Sciatic nerve (tissue), 2 donors: ENCODE measurements at regions not wholly inside any gene's neighbourhood (a gene's known extent, or its start where the extent isn't known, plus 50 kb on each side); places are given as distances from the start of the nearest gene placed in this dataset.
"Not testable (repeated sequence)": the region's sequence is repeated elsewhere in the genome, so short reads cannot be mapped to it uniquely, and the experiment has no call there.

ENCODE experiments used
- ATAC-seq: fragments of 200-7000 bp; cut with Tn5 transposase; one replicate; pipeline ENCODE4 v1.9.1; 2020; ENCODE audit warnings: mild to moderate bottlenecking, moderate library complexity
- DNase-seq: peaks from one replicate; pipeline ENCODE4 v3.0.0-alpha.2; 2020; ENCODE audit warnings: low spot score
- intact Hi-C: fragments of 100-400 bp; cut with DNase I; formaldehyde crosslinking; loops from one replicate; pipeline ENCODE4 v1.14.2; 2022
- donor health status: DM: no; HTN: no; CAD: no.
- donor health status: DM: no; HTN: no; CAD: no.

DNA sequence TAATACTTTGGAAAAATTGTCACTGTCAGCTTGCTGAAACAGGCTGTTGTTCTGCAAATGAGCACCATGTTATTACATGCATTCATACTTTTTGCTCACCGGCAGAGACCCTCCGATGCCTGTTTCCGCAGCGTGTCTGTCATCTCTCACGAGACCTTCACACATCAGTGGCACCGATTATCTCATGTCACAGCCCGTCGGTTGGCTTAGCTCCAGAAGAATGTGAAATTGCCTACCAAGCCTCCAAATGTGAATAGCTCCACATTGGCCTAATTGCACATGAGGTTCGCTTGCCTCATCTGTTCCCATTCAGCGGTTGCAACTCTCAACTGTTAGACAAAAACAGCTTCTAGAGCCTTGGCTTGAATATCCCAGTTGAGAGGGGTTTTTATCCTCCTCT, 233.0 kb downstream of the ACTR3 start:
- DNase-seq (no peak), ATAC-seq (no peak)
- intact Hi-C loops: no loop called here

DNA sequence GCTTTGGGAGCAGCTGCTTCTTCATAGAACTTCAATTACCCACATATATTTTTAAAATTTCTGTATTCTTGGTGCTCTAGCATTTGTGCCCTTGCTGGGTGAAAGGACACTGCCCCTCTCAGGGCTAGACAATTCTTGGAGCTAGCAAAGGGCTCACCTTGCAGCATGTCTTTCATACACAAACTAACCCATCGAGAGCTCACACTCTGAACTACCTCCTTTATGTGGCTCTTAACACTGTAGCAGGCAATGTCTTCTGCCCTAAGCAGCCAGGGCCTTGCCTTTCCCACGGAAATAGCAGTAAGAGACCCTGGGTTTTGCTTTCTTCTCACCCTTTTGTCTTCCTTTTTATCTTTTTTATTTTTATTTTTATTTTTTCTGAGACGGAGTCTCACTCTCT, 234.0 kb downstream of the ACTR3 start:
- no peak for ATAC-seq
- intact Hi-C loops: no loop called here
- no peak for DNase-seq

DNA sequence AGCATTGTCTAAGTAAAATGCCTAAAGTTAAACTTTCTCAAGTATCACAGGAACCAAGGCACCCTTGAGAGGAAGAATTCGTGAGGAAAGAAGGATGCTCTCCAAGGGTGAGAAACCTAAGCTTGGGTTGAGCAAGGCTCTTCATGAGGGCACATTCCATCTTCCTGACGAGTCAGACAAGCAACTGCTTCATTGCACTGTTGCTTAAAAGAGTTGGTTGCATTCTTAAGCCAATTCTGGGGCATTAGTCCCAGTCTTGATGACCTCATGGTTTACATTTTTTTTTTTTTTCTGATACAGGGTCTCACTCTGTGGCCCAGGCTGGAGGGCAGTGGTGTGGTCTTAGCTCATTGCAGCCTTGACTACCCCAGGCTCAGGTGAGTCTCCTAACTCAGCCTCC, 237.5 kb downstream of the ACTR3 start:
- ATAC-seq (no peak), DNase-seq (no peak)
- intact Hi-C loops: no loop called here

DNA sequence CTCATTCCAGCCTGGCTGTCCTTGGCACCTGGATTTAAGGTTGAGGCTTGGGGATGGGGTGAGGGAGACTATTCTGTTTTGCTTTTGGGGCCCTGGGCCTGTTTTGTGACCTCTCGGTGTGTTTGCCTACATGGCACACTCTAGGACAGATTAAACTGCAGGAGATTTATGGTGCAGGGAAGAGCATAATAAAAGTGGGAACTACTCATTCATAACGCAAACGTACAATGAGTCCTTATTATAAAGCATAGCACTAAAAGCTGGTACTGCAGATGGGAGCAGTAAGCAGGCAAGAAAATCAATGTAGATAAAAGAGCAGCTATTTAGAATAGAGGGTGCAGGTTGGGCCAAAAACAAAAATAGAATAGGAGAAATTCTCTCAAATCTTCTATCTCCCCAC, 238.4 kb downstream of the ACTR3 start:
- ATAC-seq (no peak), DNase-seq (no peak)
- intact Hi-C loops: no loop called here

DNA sequence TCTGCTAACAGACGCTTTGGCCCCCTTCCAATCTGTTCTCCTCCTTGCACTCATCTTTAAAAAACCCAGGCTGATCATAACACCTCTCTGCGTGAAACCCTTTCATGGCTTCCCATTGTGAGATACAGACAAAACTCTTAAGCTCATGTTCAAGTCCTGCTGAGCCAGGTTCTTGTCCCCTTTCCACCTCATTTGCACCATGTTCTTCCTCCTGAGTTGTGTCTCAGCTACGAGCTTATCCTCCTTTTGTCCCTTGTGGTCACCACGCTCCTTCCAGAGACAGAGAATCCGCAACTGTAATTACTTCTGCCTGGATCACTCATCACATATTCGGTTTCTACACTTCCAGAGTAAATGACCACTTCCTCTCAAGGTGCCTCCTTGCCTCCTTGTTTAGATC, 238.8 kb downstream of the ACTR3 start:
- intact Hi-C loops: no loop called here

DNA sequence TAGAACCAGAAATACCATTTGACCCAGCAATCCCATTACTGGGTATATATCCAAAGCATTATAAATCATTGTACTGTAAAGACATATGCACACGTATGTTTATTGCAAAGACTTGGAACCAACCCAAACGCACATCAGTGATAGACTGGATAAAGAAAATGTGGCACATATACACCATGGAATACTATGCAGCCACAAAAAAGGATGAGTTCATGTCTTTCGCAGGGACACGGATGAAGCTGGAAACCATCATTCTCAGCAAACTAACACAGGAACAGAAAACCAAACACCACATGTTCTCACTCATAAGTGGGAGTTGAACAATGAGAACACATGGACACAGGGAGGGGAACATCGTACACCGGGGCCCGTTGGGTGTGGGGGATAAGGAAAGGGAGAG, 242.2 kb downstream of the ACTR3 start:
- ATAC-seq, intact Hi-C loops, DNase-seq: not testable (repeated sequence)

More for the DNA sequence above, 238.8 kb downstream of the ACTR3 start:
- no peak for DNase-seq
- ATAC-seq: no peak

DNA sequence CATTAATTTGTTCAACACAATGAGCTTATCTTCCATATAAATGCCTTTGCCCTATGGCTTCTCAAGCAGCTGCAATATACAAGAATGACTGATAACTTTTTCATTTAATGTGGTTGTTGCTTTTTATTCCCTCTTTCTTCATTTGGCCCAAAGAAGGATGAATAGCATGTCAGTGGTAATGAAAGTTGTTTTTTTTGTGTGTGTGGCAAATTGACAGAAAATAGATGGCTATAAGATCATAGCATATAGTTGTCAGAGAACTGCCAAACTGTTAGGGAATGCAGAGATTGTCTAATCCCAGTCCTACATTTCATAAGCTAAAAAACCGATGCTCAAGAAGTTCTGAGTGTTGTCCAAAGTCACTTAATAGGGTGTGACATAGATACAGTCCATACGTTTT, 244.3 kb downstream of the ACTR3 start:
- ATAC-seq (no peak), DNase-seq (no peak)
- intact Hi-C loops: no loop called here

DNA sequence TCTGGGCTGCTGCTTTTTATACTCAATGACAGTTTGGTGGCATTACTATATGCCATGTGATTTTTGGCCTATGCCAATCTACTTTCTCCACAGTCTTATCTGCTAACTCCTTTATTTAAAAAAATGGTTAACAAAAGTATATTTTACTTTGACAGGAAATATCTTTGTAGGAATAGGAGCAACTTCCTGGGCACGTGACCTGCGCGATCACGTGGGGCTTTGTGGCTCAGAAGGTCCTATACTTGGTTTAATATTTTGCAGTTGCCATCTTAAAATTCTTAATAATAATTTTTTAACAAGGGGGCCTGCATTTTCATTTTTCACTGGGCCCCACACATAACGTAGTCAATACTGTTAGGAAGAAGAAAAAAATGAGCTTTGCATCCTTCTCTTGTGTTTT, 249.7 kb downstream of the ACTR3 start:
- no peak for ATAC-seq
- intact Hi-C loops: no loop called here
- DNase-seq: no peak

- no peak for DNase-seq
- intact Hi-C loops: no loop called here
- no peak for ATAC-seq
These were observed 266.6 kb downstream of the ACTR3 start for GRCh38 chr2:114156366-114157056.

- ATAC-seq: no peak
- intact Hi-C loops: no loop called here
- no peak for DNase-seq
These were observed 267.1 kb downstream of the ACTR3 start for GRCh38 chr2:114157057-114157385.

DNA sequence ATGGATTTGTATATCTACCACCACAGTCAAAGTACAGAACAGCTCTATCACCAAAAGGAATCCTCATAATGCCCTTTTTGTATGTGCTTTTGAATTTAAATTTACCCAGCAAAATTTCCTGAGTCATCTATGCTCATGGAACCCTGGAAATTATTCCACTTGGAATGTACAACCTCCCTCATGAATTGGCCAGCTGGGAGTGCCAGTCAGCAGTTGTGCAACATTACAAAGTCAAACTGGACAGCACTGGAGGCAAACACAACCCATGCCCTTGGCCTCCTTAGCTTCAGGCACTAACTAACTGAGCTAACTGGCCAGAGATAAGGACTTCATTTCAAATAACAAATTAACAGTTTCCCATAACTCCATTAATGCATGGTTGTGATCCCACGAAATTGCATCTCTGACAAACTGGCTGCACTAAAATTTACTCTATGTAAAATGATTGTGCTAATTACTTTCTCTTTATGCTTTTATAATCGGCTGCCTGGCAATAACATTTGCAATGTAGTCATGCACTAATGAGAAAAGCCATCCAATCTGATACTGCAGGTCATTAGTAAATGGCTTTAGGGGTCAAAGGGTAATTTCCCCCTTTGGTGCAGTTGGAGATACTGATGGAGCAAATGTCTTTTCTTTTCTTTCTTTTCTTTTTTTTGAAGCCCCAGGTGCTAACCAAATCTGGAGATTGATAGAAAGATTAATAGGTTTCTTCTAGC, 270.5 kb downstream of the ACTR3 start:
- ATAC-seq (peak; percentile 41), DNase-seq (no peak)
- intact Hi-C loops: no loop called here

- intact Hi-C loops: no loop called here
- no peak for DNase-seq
- ATAC-seq: no peak
These were observed 271.5 kb downstream of the ACTR3 start for GRCh38 chr2:114161371-114161770.

DNA sequence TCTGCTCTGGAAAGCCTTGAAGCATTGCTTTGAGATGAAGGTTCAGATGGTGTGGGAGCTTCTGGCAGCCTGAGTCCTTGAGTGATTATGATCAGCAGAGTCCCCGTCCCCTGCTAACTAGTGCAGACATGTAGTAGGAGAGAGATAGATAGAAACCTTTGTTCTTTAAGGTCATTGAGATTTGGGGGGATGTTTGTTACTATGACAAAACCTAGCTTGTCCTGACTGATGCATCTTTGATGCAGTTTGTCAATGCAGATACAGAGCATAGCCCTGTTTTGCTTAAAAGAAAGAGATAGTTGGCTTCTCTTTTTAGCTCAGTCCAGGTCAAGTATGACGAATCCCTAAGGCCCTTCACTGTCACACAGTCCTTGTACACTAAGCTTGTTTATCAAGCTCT, 274.6 kb upstream of the DPP10 start:
- DNase-seq: no peak

DNA sequence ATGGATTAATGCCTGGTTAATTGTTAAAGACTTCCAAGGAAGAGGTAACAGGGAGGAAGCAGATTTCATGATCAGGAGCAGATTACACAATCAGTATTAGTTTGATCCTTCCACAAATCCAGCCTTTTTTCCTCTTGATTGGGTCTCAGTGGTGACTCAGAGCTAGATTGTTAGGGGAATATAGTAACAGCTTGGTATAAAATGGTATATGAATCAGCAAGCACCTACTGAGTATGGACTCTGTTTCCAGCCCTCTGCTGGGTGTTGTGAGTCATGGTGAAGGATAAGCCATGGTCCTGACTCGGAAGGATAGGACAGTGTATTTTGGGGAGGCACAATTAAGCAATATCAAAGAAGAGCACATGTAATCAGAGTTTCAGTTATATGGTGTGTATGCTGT, 272.4 kb upstream of the DPP10 start:
- intact Hi-C loops: no loop called here
- DNase-seq (no peak), ATAC-seq (no peak)

More for the DNA sequence above, 274.6 kb upstream of the DPP10 start:
- intact Hi-C loops: no loop called here
- no peak for ATAC-seq

GRCh38 chr2:114175507-114175906, 266.9 kb upstream of the DPP10 start:
- DNase-seq (no peak), ATAC-seq (no peak)
- intact Hi-C loops: no loop called here

DNA sequence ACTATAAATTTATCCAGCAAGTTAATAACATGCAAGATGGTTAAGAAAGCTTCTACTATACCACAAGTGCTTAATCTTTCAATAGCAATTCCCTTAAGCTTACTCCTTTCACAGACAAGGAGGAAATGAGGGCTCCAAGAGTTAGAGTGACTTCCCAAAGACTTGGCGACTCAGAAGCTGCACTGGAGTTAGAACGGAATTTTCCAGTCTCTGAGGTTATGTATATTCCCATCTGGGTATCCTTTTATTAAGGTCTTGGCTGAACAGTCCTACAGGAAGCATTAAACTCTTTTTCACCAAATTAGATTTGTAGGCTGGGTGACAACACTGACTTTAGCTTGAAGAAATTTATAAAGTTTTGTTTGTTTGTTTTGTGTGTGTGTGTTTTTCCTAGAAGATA, 256.9 kb upstream of the DPP10 start:
- intact Hi-C loops: no loop called here
- ATAC-seq (no peak), DNase-seq (no peak)

DNA sequence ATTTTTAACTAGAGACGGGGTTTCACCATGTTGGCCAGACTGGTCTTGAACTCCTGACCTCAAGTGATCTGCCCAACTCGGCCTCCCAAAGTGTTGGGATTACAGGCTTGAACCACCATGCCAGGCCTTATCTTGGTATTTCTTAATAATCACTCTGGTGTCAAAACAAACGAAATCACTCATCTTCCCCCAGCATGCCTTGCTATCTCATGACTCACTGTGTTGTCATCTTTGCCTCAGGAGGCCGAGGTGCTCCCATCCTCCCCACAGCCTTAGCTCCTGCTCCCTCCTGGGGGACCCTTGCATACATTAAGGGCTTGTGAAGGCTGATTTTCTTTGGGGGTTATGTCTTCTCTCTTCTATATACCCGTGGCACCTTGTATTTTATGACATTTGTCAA, 250.1 kb upstream of the DPP10 start:
- intact Hi-C loops: no loop called here
- no peak for ATAC-seq
- no peak for DNase-seq

GRCh38 chr2:114201781-114202180, 240.7 kb upstream of the DPP10 start:
- ATAC-seq: no peak
- intact Hi-C loops: no loop called here

GRCh38 chr2:114203679-114204078, 238.8 kb upstream of the DPP10 start:
- ATAC-seq (no peak), DNase-seq (no peak)
- intact Hi-C loops: no loop called here

More at GRCh38 chr2:114201781-114202180, 240.7 kb upstream of the DPP10 start:
- no peak for DNase-seq

- DNase-seq (no peak), ATAC-seq (no peak)
- intact Hi-C loops: no loop called here
These were observed 228.6 kb upstream of the DPP10 start for GRCh38 chr2:114213808-114214207.

DNA sequence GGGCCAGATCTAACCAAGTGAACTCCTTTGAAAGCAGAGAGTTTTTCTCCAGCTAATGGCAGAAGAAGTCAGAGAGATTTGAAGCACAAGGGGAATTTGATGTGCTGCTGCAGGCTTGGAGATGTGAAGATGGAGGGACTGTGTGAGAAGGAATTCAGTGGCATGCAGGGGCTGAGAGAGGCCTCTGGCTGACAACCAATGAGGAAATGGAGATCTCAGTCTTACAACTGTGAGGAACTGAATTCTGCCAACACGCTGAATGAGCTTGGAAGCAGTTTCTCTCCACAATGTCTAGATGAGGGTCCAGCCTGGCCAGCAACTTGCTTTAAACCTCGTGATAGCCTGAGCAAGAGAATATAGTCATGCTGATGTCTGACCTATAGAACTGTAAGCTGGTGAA, 224.1 kb upstream of the DPP10 start:
- DNase-seq (no peak), ATAC-seq (no peak)
- intact Hi-C loops: no loop called here
